HG02885 (cell line): ENCODE measurements at regions not wholly inside any gene's neighbourhood (a gene's known extent, or its start where the extent isn't known, plus 50 kb on each side); places are given as distances from the start of the nearest gene placed in this dataset.
"Not testable (repeated sequence)": the region's sequence is repeated elsewhere in the genome, so short reads cannot be mapped to it uniquely, and the experiment has no call there.

ENCODE experiments used
- ATAC-seq: cut with Tn5 transposase; IDR thresholded peaks from one replicate; pipeline ENCODE4 v1.9.1; 2021; ENCODE audit warnings: mild to moderate bottlenecking; ENCODE audit not compliant: unreplicated experiment, poor library complexity

- no peak for ATAC-seq
These were observed 434.9 kb upstream of the SULF2 start for GRCh38 chr20:48220033-48220633.

- no peak for ATAC-seq
These were observed 434.0 kb upstream of the SULF2 start for GRCh38 chr20:48219306-48219705.

GRCh38 chr20:48217190-48217589, 431.9 kb upstream of the SULF2 start:
- ATAC-seq: no peak

- no peak for ATAC-seq
These were observed 430.3 kb upstream of the SULF2 start for GRCh38 chr20:48215536-48215935.

- no peak for ATAC-seq
These were observed 429.3 kb upstream of the SULF2 start for GRCh38 chr20:48214601-48215000.

- ATAC-seq: not testable (repeated sequence)
These were observed 428.4 kb upstream of the SULF2 start for GRCh38 chr20:48213635-48214034.

- ATAC-seq: no peak
These were observed 427.7 kb upstream of the SULF2 start for GRCh38 chr20:48212806-48213509.

- no peak for ATAC-seq
These were observed 426.6 kb upstream of the SULF2 start for GRCh38 chr20:48211847-48212246.

GRCh38 chr20:48211238-48211637, 426.0 kb upstream of the SULF2 start:
- no peak for ATAC-seq

- no peak for ATAC-seq
These were observed 425.1 kb upstream of the SULF2 start for GRCh38 chr20:48210111-48211027.

GRCh38 chr20:48209102-48209501, 423.8 kb upstream of the SULF2 start:
- no peak for ATAC-seq

GRCh38 chr20:48208176-48208575, 422.9 kb upstream of the SULF2 start:
- no peak for ATAC-seq

- ATAC-seq: no peak
These were observed 422.2 kb upstream of the SULF2 start for GRCh38 chr20:48207505-48207904.

GRCh38 chr20:48205786-48206185, 420.5 kb upstream of the SULF2 start:
- ATAC-seq: no peak

- no peak for ATAC-seq
These were observed 420.1 kb upstream of the SULF2 start for GRCh38 chr20:48205281-48205782.

- ATAC-seq: no peak
These were observed 419.2 kb upstream of the SULF2 start for GRCh38 chr20:48204499-48204898.

GRCh38 chr20:48203252-48203651, 418.0 kb upstream of the SULF2 start:
- ATAC-seq: no peak

- ATAC-seq: no peak
These were observed 417.2 kb upstream of the SULF2 start for GRCh38 chr20:48202334-48203113.

- ATAC-seq: no peak
These were observed 416.6 kb upstream of the SULF2 start for GRCh38 chr20:48201885-48202284.

GRCh38 chr20:48201188-48201587, 415.9 kb upstream of the SULF2 start:
- no peak for ATAC-seq
